Tibial nerve (tissue), 4 donors: ENCODE measurements at regions not wholly inside any gene's neighbourhood (a gene's known extent, or its start where the extent isn't known, plus 50 kb on each side); places are given as distances from the start of the nearest gene placed in this dataset.

Experiments used
- CTCF ChIP-seq, 5 experiments: fragments of 200-600 bp in 3 of 5; fragments of 450-650 bp in 2 of 5; sonication (generic) in 3 of 5; IDR thresholded peaks; one replicate each; pipeline ENCODE4 v1.5.1; 2016 to 2019; ENCODE audit warnings: antibody characterized with exemption in 5 of 5, mild to moderate bottlenecking in 3 of 5, moderate library complexity in 2 of 5
- EP300 ChIP-seq, 2 donors: sonication (generic); formaldehyde crosslinking; IDR thresholded peaks; one replicate each; pipeline ENCODE4 v1.6.1; 2017; ENCODE audit warnings: antibody characterized with exemption in 2 of 2, mild to moderate bottlenecking in 1 of 2
- POLR2A ChIP-seq, 2 donors: fragments of 450-650 bp; IDR thresholded peaks; one replicate each; pipeline ENCODE4 v1.6.1; 2017; ENCODE audit warnings: antibody characterized with exemption in 2 of 2, mild to moderate bottlenecking in 2 of 2, moderate library complexity in 2 of 2

DNA sequence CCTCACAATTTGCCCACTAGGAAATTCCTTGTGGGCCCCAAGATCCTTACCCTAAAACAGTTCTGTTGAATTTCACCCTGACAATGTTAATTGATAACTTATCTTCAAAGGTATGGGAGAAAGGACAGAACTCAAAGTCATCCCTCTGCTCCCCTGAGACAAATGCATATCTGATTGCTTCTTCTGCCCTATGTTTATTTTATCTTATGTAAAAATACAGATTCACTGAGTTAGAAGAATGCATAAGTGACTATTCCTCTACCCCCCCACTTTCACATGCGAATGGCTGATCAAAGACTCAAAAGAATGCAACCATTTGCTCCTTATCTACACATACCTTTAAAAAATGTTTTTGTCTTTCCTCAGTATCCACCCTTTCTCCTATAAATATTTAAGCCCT lies 235.7 kb upstream of the SEMA3C start:
- TF ChIP-seq CTCF (IDR thresholded peaks at IDR 0.05): no peak
- TF ChIP-seq EP300 (IDR thresholded peaks at IDR 0.05): no peak
- no peak for TF ChIP-seq POLR2A (IDR thresholded peaks at IDR 0.05)
